Heart right ventricle (tissue), 16 donors: ENCODE measurements at regions not wholly inside any gene's neighbourhood (a gene's known extent, or its start where the extent isn't known, plus 50 kb on each side); places are given as distances from the start of the nearest gene placed in this dataset.

Source experiments
- ATAC-seq, 8 donors: fragments of 200-7000 bp; cut with Tn5 transposase; one replicate each; pipeline ENCODE4 v1.9.1; 2020; ENCODE audit warnings: mild to moderate bottlenecking in 8 of 8, moderate library complexity in 8 of 8, moderate number of reproducible peaks in 1 of 8
- DNase-seq, 2 donors: peaks; one replicate each; pipeline ENCODE4 v3.0.0-alpha.2; 2020
- H3K27ac ChIP-seq, 10 donors: fragments of 200-600 bp; sonication (generic) in 2 of 10; one replicate each; pipeline versions ENCODE4 v1.5.0 to v1.8.0; 2020 to 2022; ENCODE audit warnings: mild to moderate bottlenecking in 3 of 10
- H3K27me3 ChIP-seq, 7 donors: fragments of 200-600 bp; one replicate each; pipeline ENCODE4 v1.8.0; 2021 to 2022; ENCODE audit warnings: mild to moderate bottlenecking in 2 of 7
- H3K36me3 ChIP-seq, 9 donors: fragments of 200-600 bp; sonication (generic) in 1 of 9; one replicate each; pipeline versions ENCODE4 v1.5.0 to v1.8.0; 2020 to 2022; ENCODE audit warnings: mild to moderate bottlenecking in 2 of 9
- H3K4me1 ChIP-seq, 9 donors: fragments of 200-600 bp; sonication (generic) in 1 of 9; one replicate each; pipeline versions ENCODE4 v1.5.0 to v1.8.0; 2020 to 2022; ENCODE audit warnings: mild to moderate bottlenecking in 4 of 9
- H3K4me3 ChIP-seq, 10 donors: fragments of 200-600 bp; sonication (generic) in 2 of 10; one replicate each; pipeline versions ENCODE4 v1.5.0 to v1.8.0; 2020 to 2022; ENCODE audit warnings: mild to moderate bottlenecking in 7 of 10, moderate library complexity in 2 of 10
- H3K9me3 ChIP-seq, 11 donors: fragments of 200-600 bp in 10 of 11; sonication (generic) in 2 of 11; one replicate each; pipeline versions ENCODE4 v1.5.0 to v1.8.0; 2013 to 2022; ENCODE audit warnings: mild to moderate bottlenecking in 2 of 11, control low read depth in 1 of 11, moderate library complexity in 1 of 11
- CTCF ChIP-seq, 9 donors: fragments of 200-600 bp; sonication (generic) in 2 of 9; IDR thresholded peaks; one replicate each; pipeline versions ENCODE4 v1.5.0 to v1.8.0; 2021 to 2022; ENCODE audit warnings: antibody characterized with exemption in 9 of 9, mild to moderate bottlenecking in 5 of 9, moderate library complexity in 1 of 9
- WGBS, 2 donors: extraction: QIAGEN DNeasy Blood & Tissue Kit; methylation state at CpG; one replicate each; pipeline ENCODE4 v1.1.7; 2013; ENCODE audit warnings: inconsistent platforms in 1 of 2; 5-methylcytosine and 5-hydroxymethylcytosine counted together
- intact Hi-C, 10 donors: fragments of 100-400 bp; cut with DNase I; formaldehyde crosslinking; loops; one replicate each; pipeline versions ENCODE4 v1.11.1 to v1.14.2; 2022
- donor health status: Arrhythmogenic right ventricular cardiomyopathy.
- donor health status: ischemic (EF 13 %, LVEDD 7.1; RV severe dilation, severe dysfunction).
- donor health status: healthy with polysubstance abuse.
- donor health status: DM: no; HTN: yes; CAD: no.
- donor health status: DM: no; HTN: no; CAD: no.
- donor health status: ischemic (EF 25% LVEDD 6.9; RV normal size, moderate dysfunction).
- donor health status: ischemic (EF 25% LVEDD 5.7; RV mildly dilated, moderate dysfunction).
- donor health status: healthy.
- donor health status: DM: yes; HTN: yes; CAD: no.
- donor health status: Ischemic cardiomyopathy.
- donor health status: ischemic (EF 35%, LVEDD 5.7; RV mildly dilated, moderate dysfunction).
- donor health status: nonischemic (EF 11% LVEDD 7.7; RV severe dilation, severe dysfunction).
- donor health status: DM: yes; HTN: yes; CAD: no.
- donor health status: PGD.
- donor health status: ischemic (EF 29% LVEDD 5.4; RV normal size, mild dysfunction).
- donor health status: nonischemic (EF 23%, LVEDD 6.1; RV moderate dilation, normal function).

GRCh38 chr21:26405735-26406361, 167.2 kb downstream of the CYYR1 start:
- Histone ChIP-seq H3K27me3 (no peaks in the 10 kb centered on the region), H3K36me3 (no peaks in the 10 kb centered on the region), H3K4me3 (no peak overlapping the region), H3K4me1 (peaks cover 0 to 20% (median 2%) of the 10 kb centered on the region in 9 donors), H3K27ac (no peak overlapping the region), H3K9me3 (peaks cover 0 to 6% (median 0%) of the 10 kb centered on the region in 11 donors)
- ATAC-seq: no peak
- intact Hi-C loops: loop anchor here in 1 of 10 donors (10.0 kb wide), 1 partner anchor 169 kb away; the partner anchor contains the start of gene CYYR1
- no peak for DNase-seq
- TF ChIP-seq CTCF (IDR thresholded peaks at IDR 0.05): no peak
- 77 to 81% methylated on average over 9 of the region's 9 CpGs for whole genome bisulfite sequencing, 2 donors

- intact Hi-C loops: loop anchor here in 1 of 10 donors (10.0 kb wide), 1 partner anchor 170 kb away; the partner anchor contains the start of gene CYYR1
- Histone ChIP-seq H3K27ac (peak overlapping the region in 2 of 10 donors; percentile 12 to 46), H3K27me3 (no peaks in the 10 kb centered on the region), H3K9me3 (peaks cover 0 to 6% (median 0%) of the 10 kb centered on the region in 11 donors), H3K4me1 (peaks cover 0 to 20% (median 2%) of the 10 kb centered on the region in 9 donors), H3K4me3 (no peak overlapping the region), H3K36me3 (no peaks in the 10 kb centered on the region)
- TF ChIP-seq CTCF (IDR thresholded peaks at IDR 0.05): no peak
- DNase-seq (no peak), ATAC-seq (peak in 1 of 8 donors; percentile 68)
- WGBS, 2 donors: 44 to 46% methylated on average over 4 of the region's 4 CpGs
Observed at GRCh38 chr21:26405071-26405470, 168.0 kb downstream of the CYYR1 start.

- peak overlapping the region in 4 of 10 donors; percentile 12 to 46 (median 19) for H3K27ac ChIP-seq
- ATAC-seq: peak in 3 of 8 donors; percentile 27 to 76 (median 57)
- intact Hi-C loops: loop anchor here in 1 of 10 donors (10.0 kb wide), 1 partner anchor 171 kb away; the partner anchor contains the start of gene CYYR1
Observed at GRCh38 chr21:26404288-26404687, 168.8 kb downstream of the CYYR1 start.

GRCh38 chr21:26403321-26403720, 169.8 kb downstream of the CYYR1 start:
- intact Hi-C loops: loop anchor here in 1 of 10 donors (10.0 kb wide), 1 partner anchor 171 kb away; the partner anchor contains the start of gene CYYR1
- 66 to 73% methylated on average over 2 of the region's 2 CpGs for WGBS, 2 donors
- no peak for TF ChIP-seq CTCF (IDR thresholded peaks at IDR 0.05)
- Histone ChIP-seq H3K27ac (no peak overlapping the region), H3K27me3 (no peaks in the 10 kb centered on the region), H3K9me3 (peaks cover 0 to 6% (median 0%) of the 10 kb centered on the region in 11 donors), H3K4me3 (no peak overlapping the region), H3K4me1 (peaks cover 0 to 20% (median 2%) of the 10 kb centered on the region in 9 donors), H3K36me3 (no peaks in the 10 kb centered on the region)
- ATAC-seq: no peak
- no peak for DNase-seq

More at GRCh38 chr21:26404288-26404687, 168.8 kb downstream of the CYYR1 start:
- H3K4me3 ChIP-seq: no peak overlapping the region
- WGBS, 2 donors: 64 to 67% methylated on average over 7 of the region's 7 CpGs
- peaks cover 0 to 6% (median 0%) of the 10 kb centered on the region in 11 donors for H3K9me3 ChIP-seq
- H3K36me3 ChIP-seq: no peaks in the 10 kb centered on the region
- H3K4me1 ChIP-seq: peaks cover 0 to 20% (median 2%) of the 10 kb centered on the region in 9 donors
- no peak for TF ChIP-seq CTCF (IDR thresholded peaks at IDR 0.05)
- DNase-seq: no peak
- no peaks in the 10 kb centered on the region for H3K27me3 ChIP-seq
